ENCODE measurements at regions not wholly inside any gene's neighbourhood (a gene's known extent, or its start where the extent isn't known, plus 50 kb on each side); places are given as distances from the start of the nearest gene placed in this dataset.

GRCh38 chr21:20783611-20784010 is 214.6 kb upstream of the NCAM2 start:
- H3K27ac ChIP-seq = no peak overlapping the region
- H3K36me3 ChIP-seq = no peaks in the 10 kb centered on the region
- no peak for ATAC-seq (ENCODE audit: low FRiP score in 2 of 2)
- H3K4me1 ChIP-seq = no peaks in the 10 kb centered on the region
- TF ChIP-seq EP300 (IDR thresholded peaks at IDR 0.05) = no peak
- no peak for TF ChIP-seq POLR2AphosphoS5 (IDR thresholded peaks at IDR 0.05)
- no peak for TF ChIP-seq POLR2A (IDR thresholded peaks at IDR 0.05)
- TF ChIP-seq, protein P1, sequence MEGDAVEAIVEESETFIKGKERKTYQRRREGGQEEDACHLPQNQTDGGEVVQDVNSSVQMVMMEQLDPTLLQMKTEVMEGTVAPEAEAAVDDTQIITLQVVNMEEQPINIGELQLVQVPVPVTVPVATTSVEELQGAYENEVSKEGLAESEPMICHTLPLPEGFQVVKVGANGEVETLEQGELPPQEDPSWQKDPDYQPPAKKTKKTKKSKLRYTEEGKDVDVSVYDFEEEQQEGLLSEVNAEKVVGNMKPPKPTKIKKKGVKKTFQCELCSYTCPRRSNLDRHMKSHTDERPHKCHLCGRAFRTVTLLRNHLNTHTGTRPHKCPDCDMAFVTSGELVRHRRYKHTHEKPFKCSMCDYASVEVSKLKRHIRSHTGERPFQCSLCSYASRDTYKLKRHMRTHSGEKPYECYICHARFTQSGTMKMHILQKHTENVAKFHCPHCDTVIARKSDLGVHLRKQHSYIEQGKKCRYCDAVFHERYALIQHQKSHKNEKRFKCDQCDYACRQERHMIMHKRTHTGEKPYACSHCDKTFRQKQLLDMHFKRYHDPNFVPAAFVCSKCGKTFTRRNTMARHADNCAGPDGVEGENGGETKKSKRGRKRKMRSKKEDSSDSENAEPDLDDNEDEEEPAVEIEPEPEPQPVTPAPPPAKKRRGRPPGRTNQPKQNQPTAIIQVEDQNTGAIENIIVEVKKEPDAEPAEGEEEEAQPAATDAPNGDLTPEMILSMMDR (IDR thresholded peaks at IDR 0.05) = no peak
- no peaks in the 10 kb centered on the region for H3K27me3 ChIP-seq
- no peak for DNase-seq
- H3K9me3 ChIP-seq = peaks cover 0 to 16% (median 0%) of the 10 kb centered on the region in 4 donors
- no peak overlapping the region for H3K4me3 ChIP-seq
- WGBS, 2 donors = 79 to 89% methylated on average over 5 of the region's 5 CpGs

DNA sequence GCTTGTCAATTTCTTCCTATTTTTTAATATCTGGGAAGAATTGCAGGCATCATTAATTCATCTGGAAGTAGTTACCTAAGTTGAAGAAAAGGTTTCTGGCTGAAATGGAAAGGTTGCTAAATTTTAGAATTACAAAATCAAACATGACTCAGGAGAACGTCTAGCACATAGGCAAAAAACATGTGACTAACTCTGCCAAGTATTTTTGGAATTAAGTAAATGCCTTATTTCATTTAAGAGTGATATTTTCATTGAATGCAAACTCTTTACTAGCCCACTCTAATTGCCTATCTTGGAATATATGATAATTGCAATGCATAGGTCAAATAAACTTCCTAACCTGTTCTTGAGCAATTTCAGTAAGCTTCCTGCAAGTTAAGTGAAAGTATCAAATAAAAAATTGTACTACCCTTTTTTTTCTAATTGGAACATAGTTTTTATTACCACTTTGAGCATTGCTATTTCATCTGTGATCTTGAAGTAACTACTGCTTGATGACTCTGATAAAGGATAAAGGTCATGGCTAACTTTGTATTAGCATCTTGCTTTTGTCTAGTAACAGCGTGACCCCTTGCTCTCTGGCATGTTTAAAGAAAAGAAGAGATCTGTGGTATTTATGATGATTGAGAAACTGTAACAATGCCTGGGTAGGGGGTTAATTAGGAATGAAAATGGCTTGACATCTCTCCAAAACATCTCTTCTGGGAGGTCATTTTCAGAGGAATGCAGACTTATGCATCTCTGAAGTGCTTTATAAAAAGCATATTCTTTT is 208.3 kb upstream of the NCAM2 start:
- 31 to 46% methylated on average over 2 of the region's 2 CpGs for WGBS, 2 donors
- Histone ChIP-seq H3K4me1 (no peaks in the 10 kb centered on the region), H3K9me3 (no peaks in the 10 kb centered on the region), H3K36me3 (no peaks in the 10 kb centered on the region), H3K4me3 (no peak overlapping the region), H3K27ac (no peak overlapping the region), H3K27me3 (no peaks in the 10 kb centered on the region)
- TF ChIP-seq, protein P1 (IDR thresholded peaks at IDR 0.05) = no peak
- TF ChIP-seq POLR2A (IDR thresholded peaks at IDR 0.05) (no peak), POLR2AphosphoS5 (IDR thresholded peaks at IDR 0.05) (no peak), EP300 (IDR thresholded peaks at IDR 0.05) (no peak)
- ATAC-seq (ENCODE audit: low FRiP score in 2 of 2) = no peak
- DNase-seq = no peak

GRCh38 chr21:20800106-20800505 is 198.1 kb upstream of the NCAM2 start:
- no peaks in the 10 kb centered on the region for H3K4me1 ChIP-seq
- no peak overlapping the region for H3K27ac ChIP-seq
- ATAC-seq (ENCODE audit: low FRiP score in 2 of 2) (no peak), DNase-seq (no peak)
- no peaks in the 10 kb centered on the region for H3K9me3 ChIP-seq
- H3K4me3 ChIP-seq = no peak overlapping the region
- no peaks in the 10 kb centered on the region for H3K36me3 ChIP-seq
- WGBS, 2 donors = 82 to 88% methylated on average over 3 of the region's 3 CpGs
- TF ChIP-seq, protein P1 (IDR thresholded peaks at IDR 0.05) = no peak
- no peak for TF ChIP-seq POLR2AphosphoS5 (IDR thresholded peaks at IDR 0.05)
- TF ChIP-seq POLR2A (IDR thresholded peaks at IDR 0.05) = no peak
- no peak for TF ChIP-seq EP300 (IDR thresholded peaks at IDR 0.05)
- no peaks in the 10 kb centered on the region for H3K27me3 ChIP-seq

DNA sequence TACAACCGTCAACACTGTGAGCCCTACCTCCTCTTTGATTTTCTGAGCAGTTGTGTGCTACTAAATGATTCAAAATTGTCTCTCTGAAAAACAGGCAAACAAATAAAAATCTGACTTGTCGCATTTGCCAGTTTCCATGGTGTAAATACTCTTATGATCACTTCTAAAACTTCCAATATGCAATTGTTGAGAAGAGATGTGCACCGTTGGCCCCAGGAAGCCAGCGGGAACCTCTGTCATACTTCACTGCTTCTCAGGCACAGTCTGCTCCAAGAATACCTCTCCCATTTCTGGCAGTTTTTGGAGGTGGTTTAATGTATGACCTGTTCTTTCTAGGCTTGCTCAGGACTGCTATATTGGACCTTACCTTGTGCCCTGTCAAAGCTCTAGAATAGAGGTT is 196.0 kb upstream of the NCAM2 start:
- no peak for ATAC-seq (ENCODE audit: low FRiP score in 2 of 2)
- 90 to 94% methylated on average over 4 of the region's 4 CpGs for WGBS, 2 donors
- no peaks in the 10 kb centered on the region for H3K27me3 ChIP-seq

More for the DNA sequence above, 196.0 kb upstream of the NCAM2 start:
- H3K27ac ChIP-seq = no peak overlapping the region
- no peaks in the 10 kb centered on the region for H3K9me3 ChIP-seq
- no peaks in the 10 kb centered on the region for H3K36me3 ChIP-seq
- DNase-seq = no peak
- no peak overlapping the region for H3K4me3 ChIP-seq
- H3K4me1 ChIP-seq = no peaks in the 10 kb centered on the region
- no peak for TF ChIP-seq EP300 (IDR thresholded peaks at IDR 0.05)
- TF ChIP-seq POLR2AphosphoS5 (IDR thresholded peaks at IDR 0.05) = no peak
- TF ChIP-seq, protein P1 (IDR thresholded peaks at IDR 0.05) = no peak
- no peak for TF ChIP-seq POLR2A (IDR thresholded peaks at IDR 0.05)
